Hepatocyte (in vitro differentiated cells): ENCODE measurements at regions not wholly inside any gene's neighbourhood (a gene's known extent, or its start where the extent isn't known, plus 50 kb on each side); places are given as distances from the start of the nearest gene placed in this dataset.

ENCODE experiments used
- CTCF ChIP-seq: fragments of 200-600 bp; sonication (generic); IDR thresholded peaks from 2 replicates; pipeline ENCODE4 v1.5.1; 2016; ENCODE audit warnings: antibody characterized with exemption, mild to moderate bottlenecking; ENCODE audit not compliant: poor library complexity
- EZH2 ChIP-seq: fragments of 200-600 bp; sonication (generic); IDR thresholded peaks from 2 replicates; pipeline ENCODE4 v1.6.1; 2016; ENCODE audit warnings: antibody characterized with exemption, mild to moderate bottlenecking, borderline replicate concordance

- no peak for TF ChIP-seq CTCF
- no peak for TF ChIP-seq EZH2
Observed at GRCh38 chr5:126104951-126105350, 318.3 kb upstream of the GRAMD2B start.
